Hematopoietic multipotent progenitor cell treated with erythropoietin and hydrocortisone succinate and interleukin-3 and kit ligand, for 8 days (in vitro differentiated cells): ENCODE measurements at regions not wholly inside any gene's neighbourhood (a gene's known extent, or its start where the extent isn't known, plus 50 kb on each side); places are given as distances from the start of the nearest gene placed in this dataset.
"Not testable (repeated sequence)": the region's sequence is repeated elsewhere in the genome, so short reads cannot be mapped to it uniquely, and the experiment has no call there.

ENCODE experiments used
- DNase-seq: peaks from one replicate; pipeline ENCODE4 v3.0.0-alpha.2; 2015

- peak; percentile 68 for DNase-seq
These were observed 53.3 kb downstream of the FOXD4L1 start for GRCh38 chr2:113551637-113552318.

- DNase-seq = not testable (repeated sequence)
These were observed 61.4 kb downstream of the FOXD4L1 start for GRCh38 chr2:113559820-113560219.

- not testable (repeated sequence) for DNase-seq
These were observed 64.2 kb downstream of the FOXD4L1 start for GRCh38 chr2:113562662-113563061.

GRCh38 chr2:113566674-113567480, 60.2 kb upstream of the RABL2A start:
- not testable (repeated sequence) for DNase-seq

GRCh38 chr2:113567481-113567849, 59.6 kb upstream of the RABL2A start:
- not testable (repeated sequence) for DNase-seq

- not testable (repeated sequence) for DNase-seq
These were observed 58.8 kb upstream of the RABL2A start for GRCh38 chr2:113568231-113568630.

GRCh38 chr2:113570082-113570481, 57.0 kb upstream of the RABL2A start:
- peak; percentile 11 for DNase-seq

- DNase-seq = not testable (repeated sequence)
These were observed 56.5 kb upstream of the RABL2A start for GRCh38 chr2:113570509-113571009.

GRCh38 chr2:113571482-113572068, 55.5 kb upstream of the RABL2A start:
- not testable (repeated sequence) for DNase-seq

GRCh38 chr2:113575721-113576120, 51.3 kb upstream of the RABL2A start:
- not testable (repeated sequence) for DNase-seq

- peak; percentile 2 for DNase-seq
These were observed 50.7 kb upstream of the RABL2A start for GRCh38 chr2:113576353-113576752.
